ENCODE measurements at regions not wholly inside any gene's neighbourhood (a gene's known extent, or its start where the extent isn't known, plus 50 kb on each side); places are given as distances from the start of the nearest gene placed in this dataset.
A peak's percentile ranks its signal among the peaks of the same experiment; 100 is the strongest.
"Not testable (repeated sequence)": the region's sequence is repeated elsewhere in the genome, so short reads cannot be mapped to it uniquely, and the experiment has no call there.

DNA sequence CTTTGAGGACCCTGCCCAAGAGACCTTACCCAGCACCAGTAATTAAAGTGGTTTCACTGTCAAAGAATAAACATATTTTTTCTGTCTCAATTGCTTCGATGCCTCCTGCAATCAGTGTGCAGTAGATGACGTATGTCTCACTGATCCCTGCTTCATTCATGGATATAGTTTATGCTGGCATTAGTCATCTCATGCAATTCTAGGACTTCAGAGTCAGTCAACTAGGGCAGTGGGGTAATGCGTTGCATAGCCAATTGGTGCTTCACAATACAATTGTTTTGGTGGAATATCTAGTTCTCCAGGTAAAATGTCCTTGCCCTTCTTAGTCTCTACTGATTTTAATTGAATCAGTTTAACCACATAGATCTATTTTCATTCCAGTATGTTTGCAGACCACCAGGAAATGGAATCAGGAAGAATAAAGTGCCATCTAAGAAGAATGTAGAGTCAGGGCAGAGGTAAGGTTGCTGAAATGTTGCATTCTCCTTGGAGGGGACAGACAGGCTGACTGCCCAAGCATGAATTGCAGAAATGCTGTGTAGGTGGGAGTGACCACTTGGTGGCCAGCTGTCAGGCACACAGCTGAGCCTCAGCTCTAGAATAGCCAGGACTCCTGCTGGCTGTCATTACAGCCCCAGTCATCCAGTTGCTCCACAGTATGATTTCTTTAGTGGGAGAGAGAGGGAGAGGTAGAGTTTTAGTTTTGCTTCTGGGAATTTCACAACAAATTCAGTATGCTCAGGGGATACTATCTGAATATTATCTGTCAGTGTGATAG lies 73.5 kb upstream of the MEGF10 start:
- peak; percentile 66 for DNase-seq

DNA sequence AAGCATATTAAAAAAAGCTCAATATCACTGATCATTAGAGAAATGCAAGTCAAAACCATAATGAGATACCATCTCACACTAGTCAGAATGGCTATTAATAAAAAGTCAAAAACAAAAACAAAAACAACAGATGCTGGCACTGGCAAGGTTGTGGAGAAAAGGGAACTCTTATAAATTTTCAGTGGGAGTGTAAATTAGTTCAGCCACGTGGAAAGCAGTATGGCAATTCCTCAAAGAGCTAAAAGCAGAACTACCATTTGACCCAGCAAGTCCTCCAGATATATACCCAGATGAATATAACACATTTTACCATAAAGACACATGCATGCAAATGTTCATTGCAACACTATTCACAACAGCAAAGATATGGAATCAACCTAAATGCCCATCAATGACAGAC lies 68.7 kb upstream of the MEGF10 start:
- not testable (repeated sequence) for DNase-seq

DNA sequence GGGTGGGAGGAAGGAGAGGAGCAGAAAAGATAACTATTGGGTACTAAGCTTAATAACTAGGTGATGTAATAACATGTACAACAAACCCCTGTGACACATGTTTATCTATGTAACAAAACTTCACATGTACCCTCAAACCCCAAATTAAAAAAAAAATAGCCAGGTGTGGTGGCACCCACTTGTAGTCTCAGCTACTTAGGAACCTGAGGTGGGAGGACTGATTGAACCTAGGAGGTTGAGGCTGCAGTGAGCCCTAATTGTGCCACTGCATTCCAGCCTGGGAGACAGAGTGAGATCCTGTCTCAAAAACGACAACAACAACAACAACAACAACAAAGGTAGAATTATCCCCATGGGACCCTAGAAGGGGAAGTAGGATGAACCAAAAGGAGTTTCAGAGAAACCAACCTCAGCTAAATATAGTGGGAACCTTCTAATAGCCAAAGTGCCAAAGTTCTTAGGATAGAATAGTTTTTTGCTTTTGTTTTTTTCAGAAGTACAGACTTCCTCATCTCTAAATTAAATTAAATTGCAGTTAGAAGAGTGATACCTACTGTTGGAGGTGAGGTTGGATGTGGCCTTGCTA lies 67.9 kb upstream of the MEGF10 start:
- DNase-seq = not testable (repeated sequence)

DNA sequence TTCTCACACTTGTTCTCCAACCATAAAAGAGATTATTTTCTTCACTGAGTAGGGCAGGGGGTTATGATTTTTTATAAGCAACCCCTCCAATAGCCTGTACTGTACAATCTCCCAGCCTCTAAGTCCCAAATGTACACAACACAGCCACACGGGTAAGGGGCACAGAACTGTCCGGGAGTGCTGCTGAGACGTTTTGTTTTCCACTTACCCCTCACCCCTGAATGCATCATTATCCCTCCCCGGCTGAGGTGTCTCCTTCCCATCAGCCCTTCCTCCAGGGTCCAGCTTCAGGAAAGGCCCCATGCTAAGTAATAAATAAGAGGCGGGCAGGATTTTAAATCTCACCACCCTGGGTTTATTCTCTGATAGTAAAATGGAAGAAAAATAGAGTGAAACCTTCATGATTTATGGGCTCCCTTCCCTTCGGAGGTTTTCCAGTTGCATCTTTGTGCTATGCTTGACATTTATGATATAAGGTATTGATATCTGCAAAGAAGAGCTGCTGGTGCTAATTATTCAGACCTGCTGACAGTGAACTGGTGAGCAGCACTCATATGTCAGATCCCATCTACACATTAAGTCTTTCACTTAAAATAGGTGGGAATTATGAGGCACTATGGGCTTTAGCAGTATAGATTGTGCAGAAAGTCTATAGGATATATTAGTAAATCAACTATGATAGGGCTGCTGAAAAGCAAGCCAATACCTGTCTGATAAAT lies 67.2 kb upstream of the MEGF10 start:
- no peak for DNase-seq

DNA sequence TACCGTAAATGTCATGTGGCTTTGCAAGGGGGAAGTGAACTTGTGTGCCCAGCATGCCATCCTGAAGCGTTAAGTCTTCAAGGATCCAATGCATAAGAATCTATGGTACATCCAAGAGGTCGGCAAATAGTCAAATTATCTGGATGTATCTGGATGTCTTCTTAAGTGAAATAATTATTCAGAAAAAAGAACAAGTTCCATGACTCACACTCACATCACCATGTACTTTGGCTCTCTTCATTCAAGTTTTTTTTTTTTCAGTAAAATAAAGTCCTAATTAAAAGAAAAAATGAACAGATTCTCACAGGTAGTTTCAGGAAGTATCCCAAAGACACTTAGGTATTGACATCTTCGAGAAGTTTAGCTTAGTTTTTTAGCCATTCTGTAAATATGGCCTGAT lies 62.7 kb upstream of the MEGF10 start:
- no peak for DNase-seq

DNA sequence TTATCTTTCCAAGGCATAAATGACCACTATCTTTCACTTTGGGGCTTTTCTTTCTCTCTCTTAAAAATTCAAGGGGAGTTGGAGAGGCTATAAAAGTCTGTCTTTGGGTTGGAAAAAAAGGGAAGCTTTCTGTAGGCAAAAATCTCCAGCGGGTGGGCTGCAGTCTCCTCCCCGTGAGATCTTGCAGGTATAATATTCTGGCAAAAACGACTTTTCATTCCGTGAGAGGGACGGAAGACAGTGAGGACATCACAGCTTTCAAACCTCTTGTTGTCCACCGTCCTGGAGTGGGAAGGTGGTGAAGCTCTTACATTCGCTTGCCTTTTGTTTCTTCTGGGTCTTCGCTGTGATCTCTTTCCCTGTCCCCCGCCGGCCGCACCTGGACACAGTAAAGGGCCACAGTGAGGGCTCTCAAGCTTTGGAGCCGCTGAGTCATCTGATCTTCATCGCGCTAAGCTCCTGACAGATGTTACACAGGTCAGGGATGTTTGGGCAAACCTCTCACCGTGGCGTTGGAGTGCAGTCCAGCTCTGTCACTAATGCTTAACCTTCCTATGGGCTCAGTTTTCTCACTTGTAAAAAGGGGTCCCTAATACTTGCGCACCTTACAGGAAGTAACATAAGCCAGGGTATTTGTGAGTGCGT lies 61.9 kb upstream of the MEGF10 start:
- DNase-seq = no peak

DNA sequence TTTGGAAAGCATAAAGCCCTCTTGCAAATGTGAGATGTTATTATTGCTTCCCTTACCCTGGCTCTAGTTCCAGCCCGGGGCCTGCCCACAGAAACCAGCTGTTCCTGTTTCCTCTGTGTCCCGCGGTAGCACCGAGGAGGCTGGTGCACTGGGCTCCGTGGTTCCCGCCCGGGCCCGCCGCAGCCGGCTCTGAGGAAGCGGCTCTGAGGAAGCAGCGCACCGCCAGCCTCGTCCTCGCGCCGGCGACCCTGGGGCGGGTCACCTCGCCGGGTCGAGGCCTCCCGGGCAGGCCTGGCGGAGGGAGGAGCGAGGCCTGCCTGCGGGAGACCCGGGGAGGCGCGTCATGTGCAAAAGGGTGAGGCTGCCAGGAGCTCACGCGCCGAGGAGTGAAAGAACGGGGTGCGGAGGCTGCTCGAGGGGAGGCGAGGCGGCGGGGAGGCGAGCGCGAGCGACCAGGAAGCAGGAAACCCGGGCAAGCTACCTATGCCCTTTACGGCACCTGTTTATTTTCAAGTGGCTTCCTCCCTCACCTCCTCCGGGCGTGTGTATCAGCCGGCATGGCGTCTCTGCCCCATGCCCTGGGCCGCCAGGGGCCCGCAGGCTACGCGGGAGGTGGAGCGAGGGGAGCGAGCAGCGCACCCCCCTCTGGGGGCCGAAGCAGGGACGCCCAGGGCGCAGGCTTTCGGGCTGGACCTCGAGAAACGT lies 61.3 kb upstream of the MEGF10 start:
- DNase-seq = peak; percentile 70

DNA sequence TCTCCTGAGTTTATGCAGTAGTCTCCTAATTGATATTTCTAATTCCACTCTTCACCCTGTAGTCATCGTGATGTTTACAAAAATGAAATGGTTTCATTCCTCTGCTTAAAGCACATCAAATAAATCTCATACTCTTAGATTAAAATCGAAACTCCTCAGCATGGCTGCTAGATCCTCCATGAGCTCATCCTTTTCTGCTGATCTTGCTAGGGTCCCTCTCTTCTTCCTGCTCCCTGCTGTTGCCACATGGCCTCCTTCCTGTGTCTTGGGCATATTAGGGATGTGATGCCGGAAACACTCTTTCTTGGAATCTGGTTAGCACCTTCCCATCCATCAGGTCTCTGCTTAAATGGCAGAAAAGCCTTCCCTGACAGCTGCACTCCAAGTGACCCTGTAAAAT lies 59.5 kb upstream of the MEGF10 start:
- no peak for DNase-seq

DNA sequence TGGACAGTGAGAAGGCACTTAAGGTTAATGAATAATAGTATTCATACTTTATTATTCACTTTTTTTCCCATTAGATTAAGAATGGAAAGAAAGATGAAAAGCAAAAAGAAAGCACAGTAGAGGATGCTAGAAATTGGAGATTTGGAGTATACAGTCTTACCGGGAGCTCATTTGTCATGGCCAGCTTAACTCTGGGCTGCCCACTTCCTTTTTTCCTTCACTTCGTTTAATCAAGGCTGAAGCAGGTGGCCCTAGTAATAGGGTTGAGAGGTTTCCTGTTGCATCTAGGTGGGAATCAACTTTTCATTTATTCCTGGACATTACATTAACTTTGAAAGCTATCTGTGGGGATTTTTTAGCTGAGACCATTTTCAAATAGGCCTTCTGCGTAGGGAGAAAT lies 57.0 kb upstream of the MEGF10 start:
- DNase-seq = no peak

DNA sequence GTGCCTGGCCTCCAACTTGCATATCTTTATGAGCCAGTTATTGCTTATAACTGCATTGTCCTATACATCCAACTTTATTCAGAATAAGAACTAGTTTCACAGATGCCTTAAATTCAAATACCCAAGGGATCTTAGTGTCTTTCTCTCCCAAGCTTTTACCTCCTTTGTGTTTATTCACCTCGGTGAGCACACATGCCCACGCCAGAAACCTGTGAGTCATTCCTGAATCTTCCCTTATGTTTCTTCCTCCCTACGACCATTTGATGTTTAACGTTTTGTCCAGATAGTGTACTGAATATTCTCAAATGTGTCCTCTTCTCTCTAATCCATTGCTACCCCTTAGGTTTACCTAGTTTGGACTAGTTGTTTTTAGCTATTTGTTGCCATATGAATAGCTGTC lies 55.5 kb upstream of the MEGF10 start:
- no peak for DNase-seq

DNA sequence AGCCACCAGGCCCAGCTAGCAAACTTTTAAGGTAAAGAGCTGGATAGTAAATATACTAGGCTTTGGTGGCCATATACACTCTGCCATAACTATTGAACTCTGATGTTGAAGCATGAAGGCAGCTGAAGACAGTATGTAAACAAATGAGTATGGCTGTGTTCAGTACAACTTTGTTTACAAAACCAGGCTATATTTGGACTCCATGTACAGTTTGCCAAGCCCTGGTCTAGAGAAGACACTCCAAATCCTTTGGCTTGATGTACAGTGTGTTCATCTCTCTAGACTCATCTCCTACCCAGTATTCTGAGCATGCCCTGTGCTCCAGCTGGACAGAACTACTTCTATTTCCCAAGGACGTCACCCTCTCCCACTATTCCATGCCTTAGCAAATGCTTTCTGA lies 54.3 kb upstream of the MEGF10 start:
- DNase-seq = no peak

Data from eye (tissue), 1 donor.